HG03558 (cell line): ENCODE measurements at regions not wholly inside any gene's neighbourhood (a gene's known extent, or its start where the extent isn't known, plus 50 kb on each side); places are given as distances from the start of the nearest gene placed in this dataset.
"Not testable (repeated sequence)": the region's sequence is repeated elsewhere in the genome, so short reads cannot be mapped to it uniquely, and the experiment has no call there.

Source experiments
- ATAC-seq: cut with Tn5 transposase; IDR thresholded peaks from one replicate; pipeline ENCODE4 v1.9.1; 2021; ENCODE audit warnings: moderate number of reproducible peaks; ENCODE audit not compliant: unreplicated experiment; ENCODE audit errors: extremely low read depth

GRCh38 chr6:137968455-137968804 is 101.4 kb downstream of the TNFAIP3 start:
- no peak for ATAC-seq

- ATAC-seq, result no peak
Measured at GRCh38 chr6:137968901-137969300, 101.8 kb downstream of the TNFAIP3 start.

DNA sequence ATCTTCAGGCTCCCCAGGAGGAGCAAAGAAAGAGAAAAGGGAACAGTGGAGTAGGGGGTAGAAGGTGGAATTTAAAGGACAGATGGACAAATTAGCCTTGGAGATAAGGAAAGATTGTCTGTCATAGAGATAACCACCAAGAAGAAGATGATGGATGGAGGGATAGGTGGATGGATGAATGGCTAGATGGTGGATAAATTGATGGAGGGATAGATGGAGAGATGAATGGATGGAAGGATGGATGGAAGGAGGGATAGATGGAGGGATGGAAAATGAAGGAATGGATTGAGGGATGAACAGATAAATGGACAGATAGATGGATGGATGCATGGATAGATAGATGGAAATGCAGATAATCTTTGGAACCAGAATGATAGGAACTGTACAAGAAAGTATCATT is 102.8 kb downstream of the TNFAIP3 start:
- no peak for ATAC-seq

GRCh38 chr6:137970368-137970767 is 103.3 kb downstream of the TNFAIP3 start:
- ATAC-seq, result no peak

- ATAC-seq, result no peak
Measured at GRCh38 chr6:137973201-137973600, 106.1 kb downstream of the TNFAIP3 start.

DNA sequence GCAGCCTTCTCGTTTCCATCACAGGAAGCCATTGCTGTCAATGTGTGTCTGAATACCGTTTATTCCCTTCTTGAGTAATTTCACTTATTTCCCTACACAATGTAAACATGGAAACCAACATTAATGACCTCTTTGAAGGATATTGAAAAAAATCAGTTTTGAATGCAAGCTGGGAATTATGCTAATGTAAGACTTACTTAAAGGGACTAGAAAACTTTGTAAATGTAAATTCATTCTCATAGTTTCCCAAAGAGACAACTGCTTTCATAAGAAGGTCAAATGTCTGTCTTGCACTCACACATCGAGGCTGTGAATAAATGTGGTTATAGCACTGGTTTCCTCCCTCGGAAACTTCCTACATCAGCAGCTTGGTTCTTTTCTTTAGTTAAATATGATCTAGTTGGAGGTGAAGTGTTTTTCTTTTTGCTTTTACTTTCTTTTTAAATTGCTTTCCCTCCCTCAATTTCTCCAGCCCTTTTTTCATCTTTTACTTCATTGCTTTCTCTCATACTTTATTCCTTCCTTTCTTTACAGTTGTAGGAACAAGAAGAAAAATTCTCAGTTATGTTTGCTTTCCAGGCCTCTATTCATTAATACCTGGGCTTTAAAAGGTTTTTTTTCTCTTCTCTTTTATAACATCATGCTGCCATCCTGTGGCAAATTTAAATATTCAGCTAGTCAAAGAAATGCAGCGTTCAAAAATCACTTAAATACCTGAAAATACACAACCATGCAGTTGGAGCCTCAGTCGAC is 108.3 kb downstream of the TNFAIP3 start:
- ATAC-seq, result no peak

GRCh38 chr6:137976430-137976829 is 109.4 kb downstream of the TNFAIP3 start:
- ATAC-seq, result no peak

GRCh38 chr6:137977206-137977605 is 110.1 kb downstream of the TNFAIP3 start:
- ATAC-seq, result no peak

DNA sequence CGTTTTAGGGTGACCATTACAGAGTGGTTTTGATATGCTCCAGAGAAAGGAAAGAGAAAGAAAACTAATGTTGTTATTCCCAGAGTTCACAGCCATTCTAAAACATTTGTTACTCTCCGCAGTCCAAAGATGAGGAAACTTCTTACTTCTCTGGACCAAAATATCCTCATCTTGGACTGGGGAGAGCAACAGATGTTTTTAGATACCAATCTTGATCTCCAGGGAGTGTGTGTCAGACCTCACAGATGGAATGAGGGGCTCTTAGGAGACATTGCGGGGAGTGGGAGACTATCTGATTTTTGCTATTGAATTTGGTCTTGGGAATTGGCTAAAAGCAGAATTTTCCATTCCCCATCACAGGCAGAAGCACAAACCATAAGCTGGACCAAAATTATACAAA is 110.8 kb downstream of the TNFAIP3 start:
- ATAC-seq, result no peak

DNA sequence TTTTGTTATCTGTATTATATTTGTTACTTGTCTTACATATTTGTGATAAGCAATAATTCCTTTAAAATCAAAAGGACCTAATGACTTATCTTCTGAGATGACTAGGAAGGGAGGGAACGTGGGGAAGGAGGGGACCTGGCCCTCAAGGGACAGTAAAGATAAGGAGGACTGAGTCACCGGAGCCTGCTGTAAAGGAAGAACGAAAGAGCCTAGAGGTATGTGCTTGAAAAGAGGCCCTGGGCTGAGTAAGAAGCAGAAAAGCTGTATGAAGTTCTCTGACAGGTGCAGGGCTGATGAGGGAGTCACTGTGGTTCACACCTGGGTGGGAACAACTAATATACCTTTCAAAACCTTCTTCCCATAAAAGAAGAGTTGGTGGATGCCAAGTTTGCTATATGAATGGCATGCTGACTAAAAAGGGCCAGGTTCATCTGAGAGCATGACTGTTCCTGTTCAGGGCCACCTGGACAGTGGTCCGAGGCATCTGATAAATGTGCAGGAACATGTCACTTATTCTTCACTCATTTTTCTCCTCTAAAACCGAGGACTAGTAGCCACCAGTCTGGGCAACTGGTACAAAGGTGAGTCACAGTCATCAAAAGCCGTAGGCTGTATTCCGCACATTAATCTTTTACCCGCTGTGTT is 111.3 kb downstream of the TNFAIP3 start:
- no peak for ATAC-seq

DNA sequence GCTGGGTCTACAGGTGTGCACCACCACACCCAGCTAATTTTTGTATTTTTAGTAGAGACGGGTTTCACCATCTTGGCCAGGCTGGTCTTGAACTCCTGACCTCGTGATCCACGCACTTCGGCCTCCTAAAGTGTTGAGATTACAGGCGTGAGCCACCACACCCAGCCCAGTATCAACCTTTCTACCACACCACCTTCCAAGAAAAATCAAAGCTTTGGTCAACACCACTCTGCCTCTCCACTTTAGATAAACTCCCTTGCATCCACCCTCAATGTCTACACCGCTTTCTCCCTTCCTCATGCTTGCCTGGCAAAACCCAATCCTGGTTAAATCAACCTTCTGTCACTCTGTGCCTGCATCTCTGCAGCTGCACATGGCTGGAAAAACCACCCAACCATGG is 112.2 kb downstream of the TNFAIP3 start:
- not testable (repeated sequence) for ATAC-seq

DNA sequence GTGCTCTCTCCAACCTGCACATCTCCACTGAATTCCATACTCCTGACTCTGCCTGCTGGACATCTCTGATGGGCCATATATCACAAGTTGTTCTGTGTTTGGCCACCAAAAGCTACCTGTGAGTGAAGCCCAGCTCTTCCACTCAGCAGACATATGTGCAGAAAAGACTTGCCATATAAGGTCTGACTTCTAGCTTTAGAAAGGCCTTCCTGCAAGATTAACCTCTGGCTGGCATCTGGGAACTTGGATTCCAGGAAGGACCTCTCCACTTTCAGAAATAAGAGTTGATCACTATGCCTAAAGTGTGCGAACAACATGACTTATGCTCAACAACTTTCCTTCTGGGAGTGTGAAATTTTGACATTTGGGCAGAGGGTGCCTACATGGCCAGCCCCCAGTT is 113.7 kb downstream of the TNFAIP3 start:
- ATAC-seq, result no peak

DNA sequence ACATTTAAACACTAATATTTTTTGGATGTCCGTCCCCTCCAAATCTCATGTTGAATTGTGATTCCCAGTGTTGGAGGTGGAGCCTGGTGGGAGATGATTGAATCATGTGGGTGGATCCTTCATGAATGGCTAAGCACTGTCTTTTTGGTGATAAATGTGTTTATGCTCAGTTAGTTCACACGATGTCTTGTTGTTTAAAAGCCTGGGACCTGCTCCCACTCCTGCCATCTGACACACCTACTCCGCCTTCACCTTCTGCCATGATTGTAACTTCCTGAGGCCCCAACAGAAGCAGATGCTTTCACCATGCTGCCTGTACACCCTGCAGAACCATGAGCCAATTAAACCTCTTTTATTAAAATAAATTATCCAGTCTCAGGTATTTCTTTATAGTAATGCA is 114.7 kb downstream of the TNFAIP3 start:
- ATAC-seq, result no peak

GRCh38 chr6:137982418-137983189 is 115.5 kb downstream of the TNFAIP3 start:
- no peak for ATAC-seq

- no peak for ATAC-seq
Measured at GRCh38 chr6:137983269-137983668, 116.2 kb downstream of the TNFAIP3 start.

DNA sequence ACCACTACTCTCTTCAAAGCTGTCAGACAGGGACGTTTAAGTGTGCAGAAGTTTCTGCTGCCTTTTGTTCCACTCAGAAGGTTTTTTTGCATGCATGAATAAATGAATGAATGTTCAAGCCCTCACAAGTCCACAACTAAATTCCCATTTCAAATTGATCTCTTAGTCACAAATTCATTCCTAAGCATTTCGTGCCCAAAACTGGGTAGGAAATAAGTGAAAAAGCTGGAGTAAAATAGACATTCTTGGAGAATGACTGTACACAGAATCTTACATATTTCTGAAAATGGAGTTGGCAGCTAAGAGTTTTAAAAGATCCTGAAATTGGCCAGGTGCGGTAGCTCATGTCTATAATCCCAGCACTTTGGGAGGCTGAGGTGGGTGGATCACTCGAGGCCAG is 117.6 kb downstream of the PERP start:
- no peak for ATAC-seq

- no peak for ATAC-seq
Measured at GRCh38 chr6:137995371-137995770, 111.8 kb downstream of the PERP start.

DNA sequence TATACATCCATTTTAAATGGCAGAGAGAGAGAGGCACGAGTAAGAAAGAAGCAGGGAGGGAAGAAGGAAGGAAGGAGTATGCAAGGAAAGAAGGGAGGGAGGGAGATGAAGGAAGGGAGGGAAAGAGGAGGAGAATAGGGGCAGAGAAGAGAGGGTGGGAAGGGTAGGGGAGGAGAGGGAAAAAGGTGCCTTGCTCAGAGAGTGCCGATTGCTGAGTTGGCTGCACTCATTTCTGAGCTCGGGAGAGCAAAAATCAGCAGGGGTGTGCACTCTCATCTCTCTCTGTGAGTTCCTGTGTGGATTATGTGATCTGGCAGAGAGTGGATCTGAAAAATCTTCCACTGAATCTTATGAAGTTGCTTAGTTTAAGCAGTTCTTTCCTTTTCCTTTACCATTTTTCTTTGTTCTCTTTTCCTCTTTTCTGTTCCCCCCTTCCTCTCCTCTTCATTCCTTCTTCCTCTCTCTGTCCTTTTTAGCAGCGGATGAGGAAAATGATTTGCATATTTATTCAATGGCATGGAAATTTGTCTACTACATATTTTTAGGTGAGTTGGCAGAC is 108.7 kb downstream of the PERP start:
- no peak for ATAC-seq

DNA sequence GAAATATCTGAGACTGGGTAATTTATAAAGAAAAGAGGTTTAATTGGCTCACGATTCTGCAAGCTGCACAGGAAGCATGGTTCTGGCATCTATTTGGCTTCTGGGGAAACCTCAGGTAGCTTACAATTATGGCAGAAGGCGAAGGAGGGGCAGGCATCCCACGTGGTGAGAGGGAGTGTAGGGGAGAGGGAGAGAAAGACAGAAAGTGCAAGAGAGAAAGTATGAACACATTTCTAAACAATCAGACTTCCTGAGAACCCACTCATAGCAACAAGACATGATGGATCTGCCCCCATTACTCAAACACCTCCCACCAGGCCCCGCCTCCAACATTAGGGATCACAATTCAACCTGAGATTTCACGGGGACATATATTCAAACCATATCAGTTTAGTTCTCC is 107.4 kb downstream of the PERP start:
- no peak for ATAC-seq

GRCh38 chr6:138000941-138001340 is 106.3 kb downstream of the PERP start:
- ATAC-seq, result no peak

DNA sequence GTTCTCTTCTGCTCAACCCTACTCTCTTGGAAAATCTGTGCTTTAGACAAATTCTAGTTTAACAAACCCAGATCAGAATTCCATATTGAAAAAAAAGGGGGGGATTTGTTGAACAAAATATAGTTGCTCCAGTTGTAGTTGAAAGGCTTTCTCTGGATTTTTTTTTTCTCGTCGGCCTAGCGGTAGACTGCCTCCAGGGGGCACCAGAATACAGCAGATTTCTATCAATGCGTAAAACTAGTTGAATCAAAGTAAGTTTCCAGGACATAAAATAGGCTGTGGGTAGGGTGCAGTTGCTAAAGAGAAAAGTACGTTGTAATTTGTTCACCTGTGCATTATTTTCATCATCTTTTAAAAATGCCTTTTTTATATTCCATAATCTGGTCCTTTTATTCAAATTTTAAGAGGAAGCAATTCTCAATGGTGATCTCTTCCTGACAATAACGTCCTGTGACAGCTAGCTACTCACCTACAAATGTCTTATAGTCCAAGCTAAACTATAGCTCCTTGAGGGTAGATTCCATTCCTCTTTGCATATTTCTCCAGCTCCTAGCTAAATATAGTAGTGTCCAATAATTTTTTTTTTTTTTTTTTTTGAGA is 105.4 kb downstream of the PERP start:
- ATAC-seq, result no peak
